ENCODE measurements at regions not wholly inside any gene's neighbourhood (a gene's known extent, or its start where the extent isn't known, plus 50 kb on each side); places are given as distances from the start of the nearest gene placed in this dataset.

DNA sequence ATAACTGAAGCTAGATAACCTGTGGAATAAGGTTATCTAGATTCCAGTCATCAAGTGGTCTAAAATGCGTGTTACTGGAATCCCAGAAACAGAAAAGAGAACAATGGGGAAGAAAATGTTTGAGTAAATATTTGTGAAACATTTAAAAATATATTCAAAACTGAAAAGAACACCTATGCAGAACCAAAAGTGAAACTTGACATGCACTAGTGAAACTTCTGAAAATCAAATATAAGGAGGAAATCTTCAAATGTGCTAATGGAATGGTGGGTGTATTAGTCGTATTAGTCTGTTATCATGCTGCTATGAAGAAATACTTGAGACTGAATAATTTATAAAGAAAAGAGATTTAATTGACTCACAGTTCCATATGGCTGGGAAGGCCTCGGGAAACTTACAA lies 512.4 kb upstream of the KLHL4 start:
- no peak for TF ChIP-seq POLR2A (IDR thresholded peaks at IDR 0.05; ENCODE audit: low read depth, low read length)
- no peak for TF ChIP-seq EZH2 (IDR thresholded peaks at IDR 0.05; ENCODE audit: borderline replicate concordance, control insufficient read depth, low read depth, low read length)
- no peak for TF ChIP-seq CBX5 (IDR thresholded peaks at IDR 0.05; ENCODE audit: low read depth)
- TF ChIP-seq NFIC (IDR thresholded peaks at IDR 0.05; ENCODE audit: low read depth, low read length): no peak
- no peak for TF ChIP-seq NBN (IDR thresholded peaks at IDR 0.05)
- TF ChIP-seq, protein P1, sequence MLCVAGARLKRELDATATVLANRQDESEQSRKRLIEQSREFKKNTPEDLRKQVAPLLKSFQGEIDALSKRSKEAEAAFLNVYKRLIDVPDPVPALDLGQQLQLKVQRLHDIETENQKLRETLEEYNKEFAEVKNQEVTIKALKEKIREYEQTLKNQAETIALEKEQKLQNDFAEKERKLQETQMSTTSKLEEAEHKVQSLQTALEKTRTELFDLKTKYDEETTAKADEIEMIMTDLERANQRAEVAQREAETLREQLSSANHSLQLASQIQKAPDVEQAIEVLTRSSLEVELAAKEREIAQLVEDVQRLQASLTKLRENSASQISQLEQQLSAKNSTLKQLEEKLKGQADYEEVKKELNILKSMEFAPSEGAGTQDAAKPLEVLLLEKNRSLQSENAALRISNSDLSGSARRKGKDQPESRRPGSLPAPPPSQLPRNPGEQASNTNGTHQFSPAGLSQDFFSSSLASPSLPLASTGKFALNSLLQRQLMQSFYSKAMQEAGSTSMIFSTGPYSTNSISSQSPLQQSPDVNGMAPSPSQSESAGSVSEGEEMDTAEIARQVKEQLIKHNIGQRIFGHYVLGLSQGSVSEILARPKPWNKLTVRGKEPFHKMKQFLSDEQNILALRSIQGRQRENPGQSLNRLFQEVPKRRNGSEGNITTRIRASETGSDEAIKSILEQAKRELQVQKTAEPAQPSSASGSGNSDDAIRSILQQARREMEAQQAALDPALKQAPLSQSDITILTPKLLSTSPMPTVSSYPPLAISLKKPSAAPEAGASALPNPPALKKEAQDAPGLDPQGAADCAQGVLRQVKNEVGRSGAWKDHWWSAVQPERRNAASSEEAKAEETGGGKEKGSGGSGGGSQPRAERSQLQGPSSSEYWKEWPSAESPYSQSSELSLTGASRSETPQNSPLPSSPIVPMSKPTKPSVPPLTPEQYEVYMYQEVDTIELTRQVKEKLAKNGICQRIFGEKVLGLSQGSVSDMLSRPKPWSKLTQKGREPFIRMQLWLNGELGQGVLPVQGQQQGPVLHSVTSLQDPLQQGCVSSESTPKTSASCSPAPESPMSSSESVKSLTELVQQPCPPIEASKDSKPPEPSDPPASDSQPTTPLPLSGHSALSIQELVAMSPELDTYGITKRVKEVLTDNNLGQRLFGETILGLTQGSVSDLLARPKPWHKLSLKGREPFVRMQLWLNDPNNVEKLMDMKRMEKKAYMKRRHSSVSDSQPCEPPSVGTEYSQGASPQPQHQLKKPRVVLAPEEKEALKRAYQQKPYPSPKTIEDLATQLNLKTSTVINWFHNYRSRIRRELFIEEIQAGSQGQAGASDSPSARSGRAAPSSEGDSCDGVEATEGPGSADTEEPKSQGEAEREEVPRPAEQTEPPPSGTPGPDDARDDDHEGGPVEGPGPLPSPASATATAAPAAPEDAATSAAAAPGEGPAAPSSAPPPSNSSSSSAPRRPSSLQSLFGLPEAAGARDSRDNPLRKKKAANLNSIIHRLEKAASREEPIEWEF (IDR thresholded peaks at IDR 0.05; ENCODE audit: insufficient replicate concordance, low read depth, low read length): no peak
- TF ChIP-seq, protein P2, sequence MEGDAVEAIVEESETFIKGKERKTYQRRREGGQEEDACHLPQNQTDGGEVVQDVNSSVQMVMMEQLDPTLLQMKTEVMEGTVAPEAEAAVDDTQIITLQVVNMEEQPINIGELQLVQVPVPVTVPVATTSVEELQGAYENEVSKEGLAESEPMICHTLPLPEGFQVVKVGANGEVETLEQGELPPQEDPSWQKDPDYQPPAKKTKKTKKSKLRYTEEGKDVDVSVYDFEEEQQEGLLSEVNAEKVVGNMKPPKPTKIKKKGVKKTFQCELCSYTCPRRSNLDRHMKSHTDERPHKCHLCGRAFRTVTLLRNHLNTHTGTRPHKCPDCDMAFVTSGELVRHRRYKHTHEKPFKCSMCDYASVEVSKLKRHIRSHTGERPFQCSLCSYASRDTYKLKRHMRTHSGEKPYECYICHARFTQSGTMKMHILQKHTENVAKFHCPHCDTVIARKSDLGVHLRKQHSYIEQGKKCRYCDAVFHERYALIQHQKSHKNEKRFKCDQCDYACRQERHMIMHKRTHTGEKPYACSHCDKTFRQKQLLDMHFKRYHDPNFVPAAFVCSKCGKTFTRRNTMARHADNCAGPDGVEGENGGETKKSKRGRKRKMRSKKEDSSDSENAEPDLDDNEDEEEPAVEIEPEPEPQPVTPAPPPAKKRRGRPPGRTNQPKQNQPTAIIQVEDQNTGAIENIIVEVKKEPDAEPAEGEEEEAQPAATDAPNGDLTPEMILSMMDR (IDR thresholded peaks at IDR 0.05 in 2 of 3, conservative IDR thresholded peaks at IDR 0.05 in 1 of 3; ENCODE audit: control insufficient read depth in 2 of 3, extremely low read depth in 1 of 3, insufficient read depth in 1 of 3, low read depth in 3 of 3, low read length in 3 of 3): no peak
